HG02943 (cell line): ENCODE measurements at regions not wholly inside any gene's neighbourhood (a gene's known extent, or its start where the extent isn't known, plus 50 kb on each side); places are given as distances from the start of the nearest gene placed in this dataset.
"Not testable (repeated sequence)": the region's sequence is repeated elsewhere in the genome, so short reads cannot be mapped to it uniquely, and the experiment has no call there.

Source experiments
- ATAC-seq: cut with Tn5 transposase; IDR thresholded peaks from one replicate; pipeline ENCODE4 v1.9.1; 2021; ENCODE audit warnings: mild to moderate bottlenecking, low read depth, moderate library complexity; ENCODE audit not compliant: unreplicated experiment

- no peak for ATAC-seq
Observed at GRCh38 chr9:26513730-26514129, 378.9 kb downstream of the CAAP1 start.

- ATAC-seq, result no peak
Observed at GRCh38 chr9:26510137-26510536, 382.5 kb downstream of the CAAP1 start.

- no peak for ATAC-seq
Observed at GRCh38 chr9:26508897-26509296, 383.7 kb downstream of the CAAP1 start.

- no peak for ATAC-seq
Observed at GRCh38 chr9:26504057-26504456, 388.5 kb downstream of the CAAP1 start.

GRCh38 chr9:26502311-26502710 is 390.3 kb downstream of the CAAP1 start:
- no peak for ATAC-seq

- no peak for ATAC-seq
Observed at GRCh38 chr9:26500471-26500870, 392.1 kb downstream of the CAAP1 start.

GRCh38 chr9:26492608-26493521 is 399.7 kb downstream of the CAAP1 start:
- not testable (repeated sequence) for ATAC-seq

GRCh38 chr9:26491922-26492607 is 400.5 kb downstream of the CAAP1 start:
- ATAC-seq, result not testable (repeated sequence)

GRCh38 chr9:26483991-26484390 is 408.6 kb downstream of the CAAP1 start:
- ATAC-seq, result no peak

- ATAC-seq, result no peak
Observed at GRCh38 chr9:26477963-26478362, 414.6 kb downstream of the CAAP1 start.

GRCh38 chr9:26471261-26471660 is 421.3 kb downstream of the CAAP1 start:
- ATAC-seq, result no peak

- no peak for ATAC-seq
Observed at GRCh38 chr9:26470284-26470683, 422.3 kb downstream of the CAAP1 start.

- no peak for ATAC-seq
Observed at GRCh38 chr9:26463837-26464236, 428.8 kb downstream of the CAAP1 start.

- no peak for ATAC-seq
Observed at GRCh38 chr9:26462751-26463150, 429.9 kb downstream of the CAAP1 start.

- no peak for ATAC-seq
Observed at GRCh38 chr9:26462213-26462612, 430.4 kb downstream of the CAAP1 start.

- ATAC-seq, result no peak
Observed at GRCh38 chr9:26460624-26461023, 432.0 kb downstream of the CAAP1 start.

GRCh38 chr9:26459959-26460358 is 432.6 kb downstream of the CAAP1 start:
- no peak for ATAC-seq

- no peak for ATAC-seq
Observed at GRCh38 chr9:26458054-26458453, 434.5 kb downstream of the CAAP1 start.

GRCh38 chr9:26457151-26457550 is 435.5 kb downstream of the CAAP1 start:
- no peak for ATAC-seq

GRCh38 chr9:26439061-26439624 is 453.5 kb downstream of the CAAP1 start:
- ATAC-seq, result no peak

GRCh38 chr9:26437056-26437711 is 455.4 kb downstream of the CAAP1 start:
- ATAC-seq, result no peak
